SK-N-SH (cell line): ENCODE measurements at regions not wholly inside any gene's neighbourhood (a gene's known extent, or its start where the extent isn't known, plus 50 kb on each side); places are given as distances from the start of the nearest gene placed in this dataset.

Experiments
- CTCF ChIA-PET: fragments of 300-600, 350-600 bp; formaldehyde crosslinking; extraction: SDS; loops from one replicate; lab custom pipeline; 2021; lab: Yijun Ruan, JAX
- POLR2A ChIA-PET: fragments of 350-600 bp; sonication (Branson Sonifier 250); formaldehyde crosslinking; extraction: SDS; loops from one replicate; lab custom pipeline; 2020; ENCODE audit warnings: antibody characterized with exemption, inconsistent platforms; lab: Yijun Ruan, JAX
- DNase-seq: peaks from one replicate; pipeline ENCODE4 v3.0.0; 2012
- H2AFZ ChIP-seq: fragments of 200-600 bp; sonication (generic); 2 replicates; pipeline ENCODE4 v1.8.1; 2016; ENCODE audit warnings: antibody characterized with exemption, mild to moderate bottlenecking, low read depth
- H3F3A ChIP-seq: fragments of 200-600 bp; sonication (generic); replicated peaks from 2 replicates; pipeline ENCODE3; 2016; ENCODE audit warnings: antibody characterized with exemption, mild to moderate bottlenecking; ENCODE audit not compliant: insufficient read depth
- H3K27ac ChIP-seq, 2 experiments: fragments of 200-500 bp in 1 of 2; fragments of 200-600 bp in 1 of 2; sonication (Bioruptor generic) in 1 of 2; sonication (generic), shearing (Covaris generic) in 1 of 2; 2 replicates each; pipeline versions ENCODE4 v1.5.1 to v1.6.1; 2014 to 2016; ENCODE audit warnings: low read depth in 2 of 2, inconsistent platforms in 1 of 2, low read length in 1 of 2, mild to moderate bottlenecking in 1 of 2, mixed read lengths in 1 of 2
- H3K27me3 ChIP-seq: fragments of 200-600 bp; sonication (generic), shearing (Covaris generic); 2 replicates; pipeline ENCODE4 v1.6.1; 2016; ENCODE audit warnings: mixed run types; ENCODE audit not compliant: insufficient read depth
- H3K36me3 ChIP-seq, 2 experiments: fragments of 200-500 bp in 1 of 2; fragments of 200-600 bp in 1 of 2; sonication (Bioruptor generic) in 1 of 2; sonication (generic) in 1 of 2; replicated peaks in 1 of 2; 2 replicates each; pipeline versions ENCODE3 to v1.5.1; 2014 to 2016; ENCODE audit warnings: low read length in 1 of 2, mild to moderate bottlenecking in 1 of 2; ENCODE audit not compliant: insufficient read depth in 2 of 2, control insufficient read depth in 1 of 2
- H3K4me1 ChIP-seq, 2 experiments: fragments of 200-500 bp in 1 of 2; fragments of 200-600 bp in 1 of 2; sonication (Bioruptor generic) in 1 of 2; sonication (generic), shearing (Covaris generic) in 1 of 2; 2 replicates each; pipeline versions ENCODE4 v1.5.1 to v1.6.1; 2014 to 2016; ENCODE audit warnings: low read depth in 1 of 2, low read length in 1 of 2, mixed run types in 1 of 2; ENCODE audit not compliant: insufficient read depth in 2 of 2, control insufficient read depth in 1 of 2
- H3K4me2 ChIP-seq: fragments of 200-600 bp; sonication (generic), shearing (Covaris generic); 2 replicates; pipeline ENCODE4 v1.6.1; 2017; ENCODE audit warnings: mixed run types
- H3K4me3 ChIP-seq, 2 experiments: fragments of 200-500 bp in 1 of 2; fragments of 200-600 bp in 1 of 2; sonication (Bioruptor generic) in 1 of 2; sonication (generic), shearing (Covaris generic) in 1 of 2; 2 replicates each; pipeline versions ENCODE4 v1.5.1 to v1.8.1; 2014 to 2016; ENCODE audit warnings: low read depth in 2 of 2, inconsistent platforms in 1 of 2, low read length in 1 of 2, mild to moderate bottlenecking in 1 of 2, mixed read lengths in 1 of 2, moderate library complexity in 1 of 2
- H3K79me2 ChIP-seq: fragments of 200-600 bp; sonication (generic); 2 replicates; pipeline ENCODE4 v1.8.1; 2017; ENCODE audit warnings: mild to moderate bottlenecking; ENCODE audit not compliant: insufficient read depth
- H3K9ac ChIP-seq: fragments of 200-600 bp; sonication (generic); 2 replicates; pipeline ENCODE4 v1.6.1; 2017; ENCODE audit warnings: mixed run types
- H3K9me2 ChIP-seq: fragments of 200-600 bp; sonication (generic); 2 replicates; pipeline ENCODE4 v1.6.1; 2017; ENCODE audit warnings: mixed run types
- H3K9me3 ChIP-seq: fragments of 200-600 bp; sonication (generic); 2 replicates; pipeline ENCODE4 v1.6.1; 2017; ENCODE audit warnings: mixed run types, mild to moderate bottlenecking, moderate library complexity
- H4K20me1 ChIP-seq: fragments of 200-600 bp; sonication (generic); 2 replicates; pipeline ENCODE4 v1.6.1; 2017; ENCODE audit warnings: mild to moderate bottlenecking, mixed run types; ENCODE audit not compliant: insufficient read depth
- CHD2 ChIP-seq: fragments of 150-350 bp; IDR thresholded peaks from 2 replicates; pipeline ENCODE4 v1.6.1; 2018; ENCODE audit warnings: low read length; ENCODE audit not compliant: partially characterized antibody
- ELF1 ChIP-seq: IDR thresholded peaks from 2 replicates; pipeline ENCODE4 v1.4.0; 2012
- EP300 ChIP-seq, 2 experiments: IDR thresholded peaks; 2 replicates each; pipeline versions ENCODE4 v1.4.0 to v1.6.1; 2012; ENCODE audit warnings: borderline replicate concordance in 1 of 2, low read depth in 1 of 2, low read length in 1 of 2
- EZH2phosphoT487 ChIP-seq: fragments of 200-600 bp; sonication (generic); IDR thresholded peaks from 2 replicates; pipeline ENCODE4 v1.6.1; 2017; ENCODE audit warnings: low read depth, mixed run types, mild to moderate bottlenecking, antibody characterized with exemption, moderate library complexity, borderline replicate concordance
- FOSL2 ChIP-seq: IDR thresholded peaks from 2 replicates; pipeline ENCODE4 v1.4.0; 2012; ENCODE audit warnings: low read depth, mild to moderate bottlenecking, moderate library complexity, borderline replicate concordance
- FOXM1 ChIP-seq: IDR thresholded peaks from 2 replicates; pipeline ENCODE4 v1.4.0; 2012; ENCODE audit warnings: low read depth, mild to moderate bottlenecking
- MEF2A ChIP-seq: IDR thresholded peaks from 2 replicates; pipeline ENCODE4 v1.4.0; 2012; ENCODE audit warnings: low read depth, borderline replicate concordance
- MXI1 ChIP-seq: IDR thresholded peaks from 2 replicates; pipeline ENCODE4 v1.6.1; 2012; ENCODE audit warnings: mild to moderate bottlenecking, low read depth, low read length, improper control_type of control experiment
- POLR2AphosphoS5 ChIP-seq: IDR thresholded peaks from 2 replicates; pipeline ENCODE4 v1.6.1; 2012; ENCODE audit warnings: low read depth, low read length
- RXRA ChIP-seq: IDR thresholded peaks from 2 replicates; pipeline ENCODE4 v1.4.0; 2012; ENCODE audit warnings: low read depth, mild to moderate bottlenecking, borderline replicate concordance
- SMC3 ChIP-seq: IDR thresholded peaks from 2 replicates; pipeline ENCODE4 v1.6.1; 2012; ENCODE audit warnings: low read depth, low read length, improper control_type of control experiment
- TAF1 ChIP-seq: IDR thresholded peaks from 2 replicates; pipeline ENCODE4 v1.6.1; 2012; ENCODE audit warnings: low read depth, mild to moderate bottlenecking, low read length, moderate library complexity, borderline replicate concordance
- TCF12 ChIP-seq: IDR thresholded peaks from 2 replicates; pipeline ENCODE4 v1.4.0; 2012
- WGBS: methylation state at CpG from one replicate; pipeline ENCODE4 v1.1.6; 2017; ENCODE audit warnings: low lambda C conversion rate; 5-methylcytosine and 5-hydroxymethylcytosine counted together
- TF ChIP-seq, protein P1 (sequence below): IDR thresholded peaks from 2 replicates; pipeline ENCODE4; 2012
- TF ChIP-seq, protein P2 (sequence below): fragments of 150-350 bp; IDR thresholded peaks from 2 replicates; pipeline ENCODE4 v1.6.1; 2016; ENCODE audit warnings: mild to moderate bottlenecking, low read depth, low read length
- TF ChIP-seq, protein P3 (sequence below): IDR thresholded peaks from 2 replicates; pipeline ENCODE4 v1.4.0; 2012; ENCODE audit warnings: low read depth
- TF ChIP-seq, protein P4 (sequence below): fragments of 150-350 bp; IDR thresholded peaks from 2 replicates; pipeline ENCODE4 v1.6.1; 2017; ENCODE audit warnings: antibody characterized with exemption, low read length, low read depth, borderline replicate concordance
- TF ChIP-seq, protein P5 (sequence below): IDR thresholded peaks from 2 replicates; pipeline ENCODE4 v1.4.0; 2012; ENCODE audit warnings: low read depth, borderline replicate concordance
- TF ChIP-seq, protein P6 (sequence below): IDR thresholded peaks from 2 replicates; pipeline ENCODE4 v1.4.0; 2012; ENCODE audit warnings: low read depth, borderline replicate concordance

DNA sequence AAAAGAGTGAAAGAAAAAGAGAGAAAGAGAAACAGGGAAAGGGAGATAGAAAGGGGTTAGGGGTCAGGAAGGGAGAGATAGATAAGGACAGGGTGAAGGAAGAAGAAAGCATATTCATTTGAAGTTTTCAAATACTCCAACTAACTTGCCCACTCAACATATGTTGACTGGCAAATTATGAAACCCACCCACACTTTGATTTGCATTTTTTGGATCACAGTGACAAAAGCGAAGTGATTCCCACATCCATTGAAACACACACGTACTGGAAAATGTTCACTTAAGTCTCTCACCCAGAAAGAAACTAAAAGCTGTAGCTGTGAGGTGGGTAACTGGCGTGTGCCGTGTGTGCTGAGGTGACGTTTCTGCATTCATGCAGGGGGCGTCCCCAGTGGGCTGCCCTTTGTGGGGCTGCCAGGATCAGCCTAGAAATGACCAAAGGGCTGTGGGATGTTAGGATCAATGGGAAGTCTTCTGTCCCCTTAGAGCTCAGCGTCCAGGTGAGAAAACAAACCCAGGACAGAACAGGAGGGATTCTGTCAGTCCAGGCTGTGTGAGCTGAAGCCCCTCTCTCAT lies 134.9 kb upstream of the ADARB2 start:
- H3K27me3 ChIP-seq = no peaks in the 10 kb centered on the region
- H3F3A ChIP-seq = no peaks in the 10 kb centered on the region
- H3K4me2 ChIP-seq = no peak overlapping the region
- H3K4me1 ChIP-seq = peaks cover 0 to under 1% of the 10 kb centered on the region in 2 experiments; a peak in 1 of 4 replicates
- H4K20me1 ChIP-seq = no peaks in the 10 kb centered on the region
- no peak for TF ChIP-seq SMC3
- TF ChIP-seq FOXM1 = no peak
- no peak for TF ChIP-seq RXRA
- no peak for TF ChIP-seq CHD2
- TF ChIP-seq FOSL2 = no peak
- TF ChIP-seq, protein P1, sequence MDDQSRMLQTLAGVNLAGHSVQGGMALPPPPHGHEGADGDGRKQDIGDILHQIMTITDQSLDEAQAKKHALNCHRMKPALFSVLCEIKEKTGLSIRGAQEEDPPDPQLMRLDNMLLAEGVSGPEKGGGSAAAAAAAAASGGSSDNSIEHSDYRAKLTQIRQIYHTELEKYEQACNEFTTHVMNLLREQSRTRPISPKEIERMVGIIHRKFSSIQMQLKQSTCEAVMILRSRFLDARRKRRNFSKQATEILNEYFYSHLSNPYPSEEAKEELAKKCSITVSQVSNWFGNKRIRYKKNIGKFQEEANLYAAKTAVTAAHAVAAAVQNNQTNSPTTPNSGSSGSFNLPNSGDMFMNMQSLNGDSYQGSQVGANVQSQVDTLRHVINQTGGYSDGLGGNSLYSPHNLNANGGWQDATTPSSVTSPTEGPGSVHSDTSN = no peak
- TF ChIP-seq, protein P2, sequence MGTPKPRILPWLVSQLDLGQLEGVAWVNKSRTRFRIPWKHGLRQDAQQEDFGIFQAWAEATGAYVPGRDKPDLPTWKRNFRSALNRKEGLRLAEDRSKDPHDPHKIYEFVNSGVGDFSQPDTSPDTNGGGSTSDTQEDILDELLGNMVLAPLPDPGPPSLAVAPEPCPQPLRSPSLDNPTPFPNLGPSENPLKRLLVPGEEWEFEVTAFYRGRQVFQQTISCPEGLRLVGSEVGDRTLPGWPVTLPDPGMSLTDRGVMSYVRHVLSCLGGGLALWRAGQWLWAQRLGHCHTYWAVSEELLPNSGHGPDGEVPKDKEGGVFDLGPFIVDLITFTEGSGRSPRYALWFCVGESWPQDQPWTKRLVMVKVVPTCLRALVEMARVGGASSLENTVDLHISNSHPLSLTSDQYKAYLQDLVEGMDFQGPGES = no peak
- no peak for TF ChIP-seq POLR2AphosphoS5
- TF ChIP-seq TCF12 = no peak
- TF ChIP-seq MXI1 = no peak
- TF ChIP-seq EZH2phosphoT487 = no peak
- TF ChIP-seq MEF2A = no peak
- TF ChIP-seq, protein P3, sequence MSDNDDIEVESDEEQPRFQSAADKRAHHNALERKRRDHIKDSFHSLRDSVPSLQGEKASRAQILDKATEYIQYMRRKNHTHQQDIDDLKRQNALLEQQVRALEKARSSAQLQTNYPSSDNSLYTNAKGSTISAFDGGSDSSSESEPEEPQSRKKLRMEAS = no peak
- TF ChIP-seq, protein P4, sequence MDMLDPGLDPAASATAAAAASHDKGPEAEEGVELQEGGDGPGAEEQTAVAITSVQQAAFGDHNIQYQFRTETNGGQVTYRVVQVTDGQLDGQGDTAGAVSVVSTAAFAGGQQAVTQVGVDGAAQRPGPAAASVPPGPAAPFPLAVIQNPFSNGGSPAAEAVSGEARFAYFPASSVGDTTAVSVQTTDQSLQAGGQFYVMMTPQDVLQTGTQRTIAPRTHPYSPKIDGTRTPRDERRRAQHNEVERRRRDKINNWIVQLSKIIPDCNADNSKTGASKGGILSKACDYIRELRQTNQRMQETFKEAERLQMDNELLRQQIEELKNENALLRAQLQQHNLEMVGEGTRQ = no peak
- TF ChIP-seq, protein P5, sequence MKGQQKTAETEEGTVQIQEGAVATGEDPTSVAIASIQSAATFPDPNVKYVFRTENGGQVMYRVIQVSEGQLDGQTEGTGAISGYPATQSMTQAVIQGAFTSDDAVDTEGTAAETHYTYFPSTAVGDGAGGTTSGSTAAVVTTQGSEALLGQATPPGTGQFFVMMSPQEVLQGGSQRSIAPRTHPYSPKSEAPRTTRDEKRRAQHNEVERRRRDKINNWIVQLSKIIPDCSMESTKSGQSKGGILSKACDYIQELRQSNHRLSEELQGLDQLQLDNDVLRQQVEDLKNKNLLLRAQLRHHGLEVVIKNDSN = no peak
- TF ChIP-seq, protein P6, sequence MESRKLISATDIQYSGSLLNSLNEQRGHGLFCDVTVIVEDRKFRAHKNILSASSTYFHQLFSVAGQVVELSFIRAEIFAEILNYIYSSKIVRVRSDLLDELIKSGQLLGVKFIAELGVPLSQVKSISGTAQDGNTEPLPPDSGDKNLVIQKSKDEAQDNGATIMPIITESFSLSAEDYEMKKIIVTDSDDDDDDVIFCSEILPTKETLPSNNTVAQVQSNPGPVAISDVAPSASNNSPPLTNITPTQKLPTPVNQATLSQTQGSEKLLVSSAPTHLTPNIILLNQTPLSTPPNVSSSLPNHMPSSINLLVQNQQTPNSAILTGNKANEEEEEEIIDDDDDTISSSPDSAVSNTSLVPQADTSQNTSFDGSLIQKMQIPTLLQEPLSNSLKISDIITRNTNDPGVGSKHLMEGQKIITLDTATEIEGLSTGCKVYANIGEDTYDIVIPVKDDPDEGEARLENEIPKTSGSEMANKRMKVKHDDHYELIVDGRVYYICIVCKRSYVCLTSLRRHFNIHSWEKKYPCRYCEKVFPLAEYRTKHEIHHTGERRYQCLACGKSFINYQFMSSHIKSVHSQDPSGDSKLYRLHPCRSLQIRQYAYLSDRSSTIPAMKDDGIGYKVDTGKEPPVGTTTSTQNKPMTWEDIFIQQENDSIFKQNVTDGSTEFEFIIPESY = no peak
- no peak for TF ChIP-seq TAF1
- TF ChIP-seq ELF1 = no peak
- TF ChIP-seq EP300 (IDR thresholded peaks at IDR 0.05; ENCODE audit: borderline replicate concordance in 1 of 2, low read depth in 1 of 2, low read length in 1 of 2) = no peak
- TF ChIP-seq, all 33 proteins: peak for 0
- WGBS = 19% methylated on average over 7 of the region's 7 CpGs
- ChIA-PET POLR2A (no interaction called here), CTCF (interaction anchor here (0.9 kb wide), 1 partner anchor 1171 kb away, joined by 3 read pairs; no protein-coding TSS in a partner anchor)
- Histone ChIP-seq H3K79me2 (no peaks in the 10 kb centered on the region), H3K27ac (no peak overlapping the region), H3K9me3 (peaks cover 8% of the 10 kb centered on the region; the same call in 1 of the 2 replicates), H3K9me2 (no peaks in the 10 kb centered on the region), H2AFZ (no peak overlapping the region), H3K9ac (no peak overlapping the region), H3K4me3 (no peak overlapping the region), H3K36me3 (no peaks in the 10 kb centered on the region)
- DNase-seq = no peak
